ENCODE measurements at regions not wholly inside any gene's neighbourhood (a gene's known extent, or its start where the extent isn't known, plus 50 kb on each side); places are given as distances from the start of the nearest gene placed in this dataset.

- TF ChIP-seq CTCF (IDR thresholded peaks at IDR 0.05) (no peak), POLR2A (IDR thresholded peaks at IDR 0.05) (no peak)
Measured at GRCh38 chr1:81512252-81513003, 288.3 kb upstream of the ADGRL2 start.
